BLaER1 treated with 17β-estradiol and CSF1 and Interleukin-3, amounts not matched to agents 10 nM and 100 nM (cell line): ENCODE measurements at regions not wholly inside any gene's neighbourhood (a gene's known extent, or its start where the extent isn't known, plus 50 kb on each side); places are given as distances from the start of the nearest gene placed in this dataset.
"Not testable (repeated sequence)": the region's sequence is repeated elsewhere in the genome, so short reads cannot be mapped to it uniquely, and the experiment has no call there.

ENCODE experiments used
- H3K27ac ChIP-seq, 11 experiments: shearing (Covaris generic); formaldehyde crosslinking; 2 replicates each; pipeline ENCODE4 v1.8.1; 2022
- H3K27me3 ChIP-seq, 11 experiments: shearing (Covaris generic); formaldehyde crosslinking; 2 replicates each; pipeline ENCODE4 v1.8.1; 2022
- H3K36me3 ChIP-seq, 11 experiments: shearing (Covaris generic); formaldehyde crosslinking; 2 replicates each; pipeline ENCODE4 v1.8.1; 2022
- H3K4me1 ChIP-seq, 10 experiments: shearing (Covaris generic); formaldehyde crosslinking; 2 replicates each; pipeline ENCODE4 v1.8.1; 2022
- H3K4me2 ChIP-seq, 11 experiments: shearing (Covaris generic); formaldehyde crosslinking; 2 replicates each; pipeline ENCODE4 v1.8.1; 2022
- H3K4me3 ChIP-seq, 10 experiments: shearing (Covaris generic); formaldehyde crosslinking; 2 replicates each; pipeline ENCODE4 v1.8.1; 2022
- H3K9ac ChIP-seq, 11 experiments: shearing (Covaris generic); formaldehyde crosslinking; 2 replicates each; pipeline ENCODE4 v1.8.1; 2022
- H3K9me3 ChIP-seq, 11 experiments: shearing (Covaris generic); formaldehyde crosslinking; replicated peaks in 1 of 11; 2 replicates each; pipeline ENCODE4 v1.8.1; 2022
- H4K20me1 ChIP-seq, 11 experiments: shearing (Covaris generic); formaldehyde crosslinking; 2 replicates each; pipeline ENCODE4 v1.8.1; 2022
- Cebpa-rat ChIP-seq, 11 experiments: shearing (Covaris generic); IDR thresholded peaks; 2 replicates each; pipeline ENCODE4 v1.8.1; 2022

- H4K20me1 ChIP-seq, H3K27ac ChIP-seq, H3K36me3 ChIP-seq, H3K4me3 ChIP-seq, H3K4me2 ChIP-seq, H3K4me1 ChIP-seq, H3K27me3 ChIP-seq, H3K9ac ChIP-seq: not testable (repeated sequence)
- peaks cover 43 to 51% (median 46%) of the 10 kb centered on the region in 11 experiments for H3K9me3 ChIP-seq
Observed at GRCh38 chr4:49510238-49510637, 524.2 kb downstream of the CWH43 start.

- peaks cover 44 to 59% (median 54%) of the 10 kb centered on the region in 11 experiments for H3K9me3 ChIP-seq
- H3K4me1 ChIP-seq, H3K36me3 ChIP-seq, H3K4me2 ChIP-seq, H3K4me3 ChIP-seq, H3K27ac ChIP-seq, H3K9ac ChIP-seq, H3K27me3 ChIP-seq, H4K20me1 ChIP-seq: not testable (repeated sequence)
Observed at GRCh38 chr4:49511353-49511752, 525.3 kb downstream of the CWH43 start.

GRCh38 chr4:49511881-49512491 lies 525.9 kb downstream of the CWH43 start:
- not testable (repeated sequence) for H3K4me1 ChIP-seq, H3K4me2 ChIP-seq, H4K20me1 ChIP-seq, H3K9ac ChIP-seq, H3K27ac ChIP-seq, H3K4me3 ChIP-seq, H3K27me3 ChIP-seq, H3K36me3 ChIP-seq
- peaks cover 50 to 66% (median 59%) of the 10 kb centered on the region in 11 experiments for H3K9me3 ChIP-seq

- not testable (repeated sequence) for H3K9ac ChIP-seq, H3K27ac ChIP-seq, H3K27me3 ChIP-seq, H4K20me1 ChIP-seq, H3K4me1 ChIP-seq, H3K4me3 ChIP-seq, H3K4me2 ChIP-seq, H3K36me3 ChIP-seq
- H3K9me3 ChIP-seq, result peaks cover 56 to 74% (median 67%) of the 10 kb centered on the region in 11 experiments
Observed at GRCh38 chr4:49512641-49513545, 526.8 kb downstream of the CWH43 start.

GRCh38 chr4:49513546-49514115 lies 527.6 kb downstream of the CWH43 start:
- not testable (repeated sequence) for H4K20me1 ChIP-seq, H3K4me2 ChIP-seq, H3K4me3 ChIP-seq, H3K27me3 ChIP-seq, H3K9ac ChIP-seq, H3K4me1 ChIP-seq, H3K36me3 ChIP-seq, H3K27ac ChIP-seq
- H3K9me3 ChIP-seq, result peaks cover 56 to 79% (median 71%) of the 10 kb centered on the region in 11 experiments

- H3K9ac ChIP-seq, H3K4me2 ChIP-seq, H3K4me1 ChIP-seq, H3K36me3 ChIP-seq, H4K20me1 ChIP-seq, H3K27ac ChIP-seq, H3K27me3 ChIP-seq, H3K4me3 ChIP-seq: not testable (repeated sequence)
- H3K9me3 ChIP-seq, result peaks cover 61 to 85% (median 77%) of the 10 kb centered on the region in 11 experiments
Observed at GRCh38 chr4:49514171-49514699, 528.2 kb downstream of the CWH43 start.

- peaks cover 65 to 90% (median 82%) of the 10 kb centered on the region in 11 experiments for H3K9me3 ChIP-seq
- H4K20me1 ChIP-seq, H3K4me1 ChIP-seq: not testable (repeated sequence)
Observed at GRCh38 chr4:49514841-49515240, 528.8 kb downstream of the CWH43 start.

GRCh38 chr4:49515241-49515640 lies 529.2 kb downstream of the CWH43 start:
- not testable (repeated sequence) for H3K36me3 ChIP-seq, H3K4me2 ChIP-seq, H3K27me3 ChIP-seq, H4K20me1 ChIP-seq, H3K4me1 ChIP-seq, H3K9ac ChIP-seq, H3K4me3 ChIP-seq, H3K27ac ChIP-seq
- H3K9me3 ChIP-seq, result peaks cover 63 to 89% (median 80%) of the 10 kb centered on the region in 11 experiments

More at GRCh38 chr4:49514841-49515240, 528.8 kb downstream of the CWH43 start:
- H3K4me3 ChIP-seq, H3K27ac ChIP-seq, H3K36me3 ChIP-seq, H3K4me2 ChIP-seq, H3K9ac ChIP-seq, H3K27me3 ChIP-seq: not testable (repeated sequence)

- not testable (repeated sequence) for H3K27ac ChIP-seq, H3K9ac ChIP-seq, H4K20me1 ChIP-seq, H3K4me2 ChIP-seq, H3K36me3 ChIP-seq, H3K4me3 ChIP-seq, H3K27me3 ChIP-seq, H3K4me1 ChIP-seq
- H3K9me3 ChIP-seq, result peaks cover 61 to 83% (median 73%) of the 10 kb centered on the region in 11 experiments
Observed at GRCh38 chr4:49516096-49516495, 530.0 kb downstream of the CWH43 start.

- H3K4me3 ChIP-seq, result no peak overlapping the region
- H3K9me3 ChIP-seq, result peaks cover 54 to 76% (median 67%) of the 10 kb centered on the region in 11 experiments
- no peak overlapping the region for H3K4me2 ChIP-seq
- H3K36me3 ChIP-seq, result no peaks in the 10 kb centered on the region
- no peaks in the 10 kb centered on the region for H3K4me1 ChIP-seq
- no peak overlapping the region for H3K9ac ChIP-seq
- no peaks in the 10 kb centered on the region for H3K27me3 ChIP-seq
- no peaks in the 10 kb centered on the region for H4K20me1 ChIP-seq
- TF ChIP-seq Cebpa-rat (IDR thresholded peaks at IDR 0.05), result no peak
- no peak overlapping the region for H3K27ac ChIP-seq
Observed at GRCh38 chr4:49516796-49517195, 530.7 kb downstream of the CWH43 start.

GRCh38 chr4:49517485-49518205 lies 531.6 kb downstream of the CWH43 start:
- not testable (repeated sequence) for H3K4me1 ChIP-seq, H3K9ac ChIP-seq, H3K4me3 ChIP-seq, H3K27me3 ChIP-seq, H4K20me1 ChIP-seq, H3K4me2 ChIP-seq, H3K36me3 ChIP-seq, H3K27ac ChIP-seq
- H3K9me3 ChIP-seq, result peaks cover 46 to 68% (median 59%) of the 10 kb centered on the region in 11 experiments

GRCh38 chr4:49519150-49520035 lies 533.3 kb downstream of the CWH43 start:
- not testable (repeated sequence) for H3K9ac ChIP-seq, H3K4me2 ChIP-seq, H3K36me3 ChIP-seq, H3K4me1 ChIP-seq, H4K20me1 ChIP-seq, H3K4me3 ChIP-seq, H3K27ac ChIP-seq, H3K27me3 ChIP-seq
- peaks cover 36 to 59% (median 47%) of the 10 kb centered on the region in 11 experiments for H3K9me3 ChIP-seq
